ENCODE measurements at regions not wholly inside any gene's neighbourhood (a gene's known extent, or its start where the extent isn't known, plus 50 kb on each side); places are given as distances from the start of the nearest gene placed in this dataset.
"Not testable (repeated sequence)": the region's sequence is repeated elsewhere in the genome, so short reads cannot be mapped to it uniquely, and the experiment has no call there.

- H3K4me1 ChIP-seq, result no peaks in the 10 kb centered on the region
- no peaks in the 10 kb centered on the region for H3K9me3 ChIP-seq
- no peak overlapping the region for H3K4me3 ChIP-seq
- H3K36me3 ChIP-seq (ENCODE audit: low read depth, missing control alignments), result no peaks in the 10 kb centered on the region
- no peak for TF ChIP-seq POLR2A (IDR thresholded peaks at IDR 0.05)
- intact Hi-C loops (cut with DNase I; ENCODE audit: low total_unique reads), result no loop called here
- H3K27me3 ChIP-seq, result no peaks in the 10 kb centered on the region
- no peak overlapping the region for H3K27ac ChIP-seq
- DNase-seq, result no peak
- WGBS, 2 donors, result 75 to 84% methylated on average over 7 of the region's 7 CpGs
Measured at GRCh38 chr16:13718748-13719147, 201.2 kb upstream of the ERCC4 start.

- 49 to 53% methylated on average over 3 of the region's 3 CpGs for WGBS, 2 donors
- Histone ChIP-seq H3K9me3 (no peaks in the 10 kb centered on the region), H3K27ac (no peak overlapping the region), H3K4me1 (no peaks in the 10 kb centered on the region), H3K27me3 (no peaks in the 10 kb centered on the region), H3K36me3 (ENCODE audit: low read depth, missing control alignments) (no peaks in the 10 kb centered on the region), H3K4me3 (no peak overlapping the region)
- DNase-seq, result no peak
- intact Hi-C loops (cut with DNase I; ENCODE audit: low total_unique reads), result no loop called here
- no peak for TF ChIP-seq POLR2A (IDR thresholded peaks at IDR 0.05)
- TF ChIP-seq CTCF (IDR thresholded peaks at IDR 0.05), result no peak
Measured at GRCh38 chr16:13727943-13728342, 192.0 kb upstream of the ERCC4 start.

- no peak overlapping the region for H3K27ac ChIP-seq
- no peaks in the 10 kb centered on the region for H3K27me3 ChIP-seq
- intact Hi-C loops (cut with DNase I; ENCODE audit: low total_unique reads), result no loop called here
- DNase-seq, result no peak
- H3K36me3 ChIP-seq (ENCODE audit: low read depth, missing control alignments), result no peaks in the 10 kb centered on the region
- no peak for TF ChIP-seq CTCF (IDR thresholded peaks at IDR 0.05)
- TF ChIP-seq POLR2A (IDR thresholded peaks at IDR 0.05), result no peak
- H3K9me3 ChIP-seq, result no peaks in the 10 kb centered on the region
- 44 to 47% methylated on average over 3 of the region's 3 CpGs for WGBS, 2 donors
- no peak overlapping the region for H3K4me3 ChIP-seq
- H3K4me1 ChIP-seq, result no peaks in the 10 kb centered on the region
Measured at GRCh38 chr16:13733561-13733960, 186.4 kb upstream of the ERCC4 start.

- DNase-seq; H3K27me3 ChIP-seq; H3K36me3 ChIP-seq (ENCODE audit: low read depth, missing control alignments); intact Hi-C loops (cut with DNase I; ENCODE audit: low total_unique reads); H3K4me1 ChIP-seq; H3K9me3 ChIP-seq; H3K27ac ChIP-seq; H3K4me3 ChIP-seq: not testable (repeated sequence)
- TF ChIP-seq CTCF (IDR thresholded peaks at IDR 0.05), result peak in 1 of 3 experiments; percentile 18
- 82 to 94% methylated on average over 14 of the region's 14 CpGs for WGBS, 2 donors
Measured at GRCh38 chr16:13739621-13740373, 180.2 kb upstream of the ERCC4 start.

GRCh38 chr16:13742928-13743327, 177.0 kb upstream of the ERCC4 start:
- DNase-seq, result no peak
- Histone ChIP-seq H3K27me3 (no peaks in the 10 kb centered on the region), H3K36me3 (ENCODE audit: low read depth, missing control alignments) (no peaks in the 10 kb centered on the region), H3K27ac (no peak overlapping the region), H3K9me3 (no peaks in the 10 kb centered on the region), H3K4me1 (no peaks in the 10 kb centered on the region), H3K4me3 (no peak overlapping the region)
- intact Hi-C loops (cut with DNase I; ENCODE audit: low total_unique reads), result no loop called here
- no peak for TF ChIP-seq POLR2A (IDR thresholded peaks at IDR 0.05)

- intact Hi-C loops (cut with DNase I; ENCODE audit: low total_unique reads), result no loop called here
- no peak for DNase-seq
- WGBS, 2 donors, result 26 to 29% methylated on average over 1 of the region's 1 CpG
Measured at GRCh38 chr16:13743571-13743970, 176.4 kb upstream of the ERCC4 start.

More at GRCh38 chr16:13743571-13743970, 176.4 kb upstream of the ERCC4 start:
- no peaks in the 10 kb centered on the region for H3K36me3 ChIP-seq (ENCODE audit: low read depth, missing control alignments)
- H3K4me1 ChIP-seq, result no peaks in the 10 kb centered on the region
- TF ChIP-seq CTCF (IDR thresholded peaks at IDR 0.05) (no peak), POLR2A (IDR thresholded peaks at IDR 0.05) (no peak)
- no peak overlapping the region for H3K27ac ChIP-seq
- H3K4me3 ChIP-seq, result no peak overlapping the region
- no peaks in the 10 kb centered on the region for H3K27me3 ChIP-seq
- no peaks in the 10 kb centered on the region for H3K9me3 ChIP-seq
